Common myeloid progenitor, CD34-positive (primary cell): ENCODE measurements at regions not wholly inside any gene's neighbourhood (a gene's known extent, or its start where the extent isn't known, plus 50 kb on each side); places are given as distances from the start of the nearest gene placed in this dataset.

Source experiments
- CTCF ChIA-PET: fragments of 350-600 bp; sonication (Branson Sonifier 250); formaldehyde crosslinking; loops from one replicate; lab custom pipeline; 2021; ENCODE audit warnings: antibody characterized with exemption; lab: Charles Lee
- POLR2A ChIA-PET: fragments of 350-600 bp; sonication (Branson Sonifier 250); formaldehyde crosslinking; loops from one replicate; lab custom pipeline; 2021; ENCODE audit warnings: antibody characterized with exemption; lab: Charles Lee
- DNase-seq, 3 donors: peaks; one replicate each; pipeline versions ENCODE4 v3.0.0 to v3.0.0-alpha.2; 2013
- H3K27ac ChIP-seq, 2 experiments: 1 replicate in 1 of 2; 2 replicates in 1 of 2; pipeline ENCODE4 v1.7.0; 2013; ENCODE audit warnings: inconsistent platforms in 2 of 2, low read length in 2 of 2, mild to moderate bottlenecking in 2 of 2, low read depth in 1 of 2, moderate library complexity in 1 of 2; ENCODE audit not compliant: severe bottlenecking in 2 of 2, insufficient read depth in 1 of 2, poor library complexity in 1 of 2
- H3K27me3 ChIP-seq, 5 experiments: replicated peaks in 2 of 5; 1 replicate in 3 of 5; 2 replicates in 2 of 5; pipeline versions ENCODE4 v1.6.1 to v1.7.0; 2013; ENCODE audit warnings: low read length in 4 of 5, mild to moderate bottlenecking in 2 of 5, moderate library complexity in 2 of 5, inconsistent platforms in 1 of 5; ENCODE audit not compliant: insufficient read depth in 5 of 5, control insufficient read depth in 4 of 5
- H3K36me3 ChIP-seq, 4 experiments: 1 replicate in 2 of 4; 2 replicates in 2 of 4; pipeline versions ENCODE4 v1.6.1 to v1.7.0; 2013; ENCODE audit warnings: low read length in 3 of 4, control low read depth in 1 of 4, mild to moderate bottlenecking in 1 of 4; ENCODE audit not compliant: control insufficient read depth in 4 of 4, insufficient read depth in 4 of 4
- H3K4me1 ChIP-seq, 4 experiments: 1 replicate in 3 of 4; 2 replicates in 1 of 4; pipeline versions ENCODE4 v1.6.1 to v1.7.1; 2013; ENCODE audit warnings: low read length in 3 of 4, mild to moderate bottlenecking in 3 of 4, control low read depth in 1 of 4, inconsistent platforms in 1 of 4, moderate library complexity in 1 of 4; ENCODE audit not compliant: control insufficient read depth in 4 of 4, insufficient read depth in 4 of 4; ENCODE audit errors: control extremely low read depth in 1 of 4
- H3K4me3 ChIP-seq, 7 experiments: 1 replicate in 4 of 7; 2 replicates in 3 of 7; pipeline versions ENCODE4 v1.5.1 to v1.7.0; 2013; ENCODE audit warnings: mild to moderate bottlenecking in 7 of 7, low read length in 6 of 7, moderate library complexity in 6 of 7, inconsistent platforms in 2 of 7, low read depth in 2 of 7, control low read depth in 1 of 7; ENCODE audit not compliant: insufficient read depth in 4 of 7, control insufficient read depth in 1 of 7; ENCODE audit errors: extremely low read depth in 1 of 7
- H3K9me3 ChIP-seq, 5 experiments: 1 replicate in 4 of 5; 2 replicates in 1 of 5; pipeline versions ENCODE4 v1.6.1 to v1.7.1; 2013; ENCODE audit warnings: low read length in 4 of 5, mild to moderate bottlenecking in 2 of 5, inconsistent platforms in 1 of 5, low read depth in 1 of 5, moderate library complexity in 1 of 5; ENCODE audit not compliant: control insufficient read depth in 4 of 5, insufficient read depth in 2 of 5; ENCODE audit errors: control extremely low read depth in 1 of 5
- WGBS: methylation state at CpG from one replicate; pipeline ENCODE4 v1.1.5; 2013; ENCODE audit not compliant: insufficient coverage; 5-methylcytosine and 5-hydroxymethylcytosine counted together

- CTCF ChIA-PET: no interaction called here
- WGBS: 90% methylated on average over 1 of the region's 2 CpGs
These were observed 86.1 kb upstream of the IGFBP3 start for GRCh38 chr7:46007194-46007593.

GRCh38 chr7:46006723-46007122 lies 85.7 kb upstream of the IGFBP3 start:
- Histone ChIP-seq H3K4me3 (no peak overlapping the region), H3K4me1 (no peaks in the 10 kb centered on the region), H3K9me3 (no peaks in the 10 kb centered on the region), H3K27me3 (no peaks in the 10 kb centered on the region), H3K36me3 (no peaks in the 10 kb centered on the region), H3K27ac (no peak overlapping the region)
- DNase-seq: no peak
- ChIA-PET POLR2A (no interaction called here), CTCF (no interaction called here)
- 33% methylated on average over 1 of the region's 1 CpG for WGBS

More at GRCh38 chr7:46007194-46007593, 86.1 kb upstream of the IGFBP3 start:
- no peak overlapping the region for H3K27ac ChIP-seq
- no peak for DNase-seq
- POLR2A ChIA-PET: no interaction called here
- H3K4me1 ChIP-seq: no peaks in the 10 kb centered on the region
- H3K36me3 ChIP-seq: no peaks in the 10 kb centered on the region
- H3K9me3 ChIP-seq: no peaks in the 10 kb centered on the region
- H3K27me3 ChIP-seq: no peaks in the 10 kb centered on the region
- no peak overlapping the region for H3K4me3 ChIP-seq

- ChIA-PET CTCF (no interaction called here), POLR2A (no interaction called here)
- 78% methylated on average over 3 of the region's 4 CpGs for WGBS
- Histone ChIP-seq H3K9me3 (no peaks in the 10 kb centered on the region), H3K27ac (no peak overlapping the region), H3K4me3 (no peak overlapping the region), H3K4me1 (no peaks in the 10 kb centered on the region), H3K36me3 (no peaks in the 10 kb centered on the region), H3K27me3 (no peaks in the 10 kb centered on the region)
- DNase-seq: no peak
These were observed 85.1 kb upstream of the IGFBP3 start for GRCh38 chr7:46006212-46006611.

- Histone ChIP-seq H3K36me3 (no peaks in the 10 kb centered on the region), H3K9me3 (no peaks in the 10 kb centered on the region), H3K4me3 (no peak overlapping the region), H3K4me1 (no peaks in the 10 kb centered on the region), H3K27ac (no peak overlapping the region), H3K27me3 (no peaks in the 10 kb centered on the region)
- no peak for DNase-seq
- ChIA-PET CTCF (no interaction called here), POLR2A (no interaction called here)
- no CpG with 5 or more reads among the region's 3 CpGs for WGBS
These were observed 83.9 kb upstream of the IGFBP3 start for GRCh38 chr7:46004965-46005364.

GRCh38 chr7:46003896-46004875 lies 83.1 kb upstream of the IGFBP3 start:
- no peaks in the 10 kb centered on the region for H3K27me3 ChIP-seq
- H3K4me3 ChIP-seq: no peak overlapping the region
- 61% methylated on average over 5 of the region's 5 CpGs for WGBS
- no peaks in the 10 kb centered on the region for H3K4me1 ChIP-seq
- DNase-seq: no peak
- H3K9me3 ChIP-seq: peaks cover 0 to 2% (median 0%) of the 10 kb centered on the region in 5 experiments
- no peaks in the 10 kb centered on the region for H3K36me3 ChIP-seq
- H3K27ac ChIP-seq: no peak overlapping the region
- POLR2A ChIA-PET: no interaction called here
- CTCF ChIA-PET: no interaction called here

- no peaks in the 10 kb centered on the region for H3K36me3 ChIP-seq
- WGBS: 100% methylated on average over 1 of the region's 2 CpGs
- peaks cover 0 to 6% (median 0%) of the 10 kb centered on the region in 5 experiments for H3K9me3 ChIP-seq
- no peaks in the 10 kb centered on the region for H3K4me1 ChIP-seq
- CTCF ChIA-PET: no interaction called here
- POLR2A ChIA-PET: no interaction called here
- H3K4me3 ChIP-seq: no peak overlapping the region
- no peaks in the 10 kb centered on the region for H3K27me3 ChIP-seq
- no peak overlapping the region for H3K27ac ChIP-seq
- no peak for DNase-seq
These were observed 82.1 kb upstream of the IGFBP3 start for GRCh38 chr7:46003161-46003560.

- no peak for DNase-seq
- Histone ChIP-seq H3K9me3 (peaks cover 0 to 13% (median 0%) of the 10 kb centered on the region in 5 experiments), H3K4me1 (no peaks in the 10 kb centered on the region), H3K4me3 (no peak overlapping the region), H3K36me3 (no peaks in the 10 kb centered on the region), H3K27me3 (no peaks in the 10 kb centered on the region), H3K27ac (no peak overlapping the region)
- CTCF ChIA-PET: no interaction called here
- POLR2A ChIA-PET: no interaction called here
- 96% methylated on average over 4 of the region's 7 CpGs for WGBS
These were observed 79.4 kb upstream of the IGFBP3 start for GRCh38 chr7:46000513-46000912.
